Neural crest cell (in vitro differentiated cells): ENCODE measurements at regions not wholly inside any gene's neighbourhood (a gene's known extent, or its start where the extent isn't known, plus 50 kb on each side); places are given as distances from the start of the nearest gene placed in this dataset.

Experiments used
- DNase-seq: peaks from one replicate; pipeline ENCODE4 v3.0.0; 2021; ENCODE audit warnings: low read depth, mixed read lengths, low spot score
- H3K27ac Mint-ChIP-seq: one replicate; pipeline ENCODE4 v1.8.0; 2021; ENCODE audit warnings: mild to moderate bottlenecking, mixed read lengths; ENCODE audit not compliant: unreplicated experiment
- H3K27me3 Mint-ChIP-seq: 2 replicates; pipeline ENCODE4 v1.8.0; 2021; ENCODE audit warnings: low read depth, mild to moderate bottlenecking, mixed read lengths
- H3K36me3 Mint-ChIP-seq: 2 replicates; pipeline ENCODE4 v1.8.0; 2021; ENCODE audit warnings: low read depth, mild to moderate bottlenecking, mixed read lengths
- H3K4me1 Mint-ChIP-seq: 2 replicates; pipeline ENCODE4 v1.8.0; 2021; ENCODE audit warnings: mixed read lengths
- H3K4me3 Mint-ChIP-seq: one replicate; pipeline ENCODE4 v1.8.0; 2021; ENCODE audit warnings: mild to moderate bottlenecking, mixed read lengths
- H3K9me3 Mint-ChIP-seq: 2 replicates; pipeline ENCODE4 v1.8.0; 2021; ENCODE audit warnings: mixed read lengths
- TF ChIP-seq, protein P1 (sequence below): fragments of 200-600 bp; sonication (generic); conservative IDR thresholded peaks from 2 replicates; pipeline ENCODE4 v1.5.0; 2021; ENCODE audit warnings: antibody characterized with exemption, mild to moderate bottlenecking

DNA sequence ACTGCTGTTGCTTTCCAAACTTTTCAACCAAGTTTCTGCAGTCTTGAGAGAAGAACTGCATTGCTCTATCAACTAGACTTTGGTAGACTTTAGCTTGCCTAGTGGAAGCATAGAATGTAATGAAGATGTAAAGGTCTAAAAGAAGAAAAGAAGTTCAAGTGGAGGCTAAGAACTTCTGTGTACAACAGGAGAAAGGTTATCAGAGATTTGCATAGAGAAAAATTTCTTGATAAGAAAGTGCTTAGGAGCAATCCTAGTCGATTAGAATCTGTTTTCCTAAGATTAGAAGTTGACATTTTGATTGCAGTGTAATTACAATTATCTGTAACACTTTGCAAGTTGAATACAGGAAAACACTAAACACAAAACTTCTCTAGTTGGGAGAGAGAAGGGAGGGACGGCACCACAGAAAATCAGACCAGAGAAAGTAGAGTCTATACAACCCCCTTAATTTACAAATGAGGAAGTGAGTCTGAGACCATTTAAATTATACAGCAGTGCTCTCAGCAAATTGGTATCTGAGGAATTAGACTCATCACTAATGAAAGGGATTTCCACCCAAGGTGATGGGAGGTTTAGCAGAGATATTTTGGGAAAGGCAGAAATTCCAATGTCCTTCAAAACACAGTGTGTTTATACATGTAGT, 194.3 kb upstream of the MARCKS start:
- Mint-ChIP-seq H3K36me3 (no peaks in the 10 kb centered on the region), H3K4me3 (no peak overlapping the region), H3K9me3 (no peaks in the 10 kb centered on the region), H3K4me1 (no peaks in the 10 kb centered on the region), H3K27me3 (no peaks in the 10 kb centered on the region), H3K27ac (no peak overlapping the region)
- TF ChIP-seq, protein P1, sequence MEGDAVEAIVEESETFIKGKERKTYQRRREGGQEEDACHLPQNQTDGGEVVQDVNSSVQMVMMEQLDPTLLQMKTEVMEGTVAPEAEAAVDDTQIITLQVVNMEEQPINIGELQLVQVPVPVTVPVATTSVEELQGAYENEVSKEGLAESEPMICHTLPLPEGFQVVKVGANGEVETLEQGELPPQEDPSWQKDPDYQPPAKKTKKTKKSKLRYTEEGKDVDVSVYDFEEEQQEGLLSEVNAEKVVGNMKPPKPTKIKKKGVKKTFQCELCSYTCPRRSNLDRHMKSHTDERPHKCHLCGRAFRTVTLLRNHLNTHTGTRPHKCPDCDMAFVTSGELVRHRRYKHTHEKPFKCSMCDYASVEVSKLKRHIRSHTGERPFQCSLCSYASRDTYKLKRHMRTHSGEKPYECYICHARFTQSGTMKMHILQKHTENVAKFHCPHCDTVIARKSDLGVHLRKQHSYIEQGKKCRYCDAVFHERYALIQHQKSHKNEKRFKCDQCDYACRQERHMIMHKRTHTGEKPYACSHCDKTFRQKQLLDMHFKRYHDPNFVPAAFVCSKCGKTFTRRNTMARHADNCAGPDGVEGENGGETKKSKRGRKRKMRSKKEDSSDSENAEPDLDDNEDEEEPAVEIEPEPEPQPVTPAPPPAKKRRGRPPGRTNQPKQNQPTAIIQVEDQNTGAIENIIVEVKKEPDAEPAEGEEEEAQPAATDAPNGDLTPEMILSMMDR: no peak
- no peak for DNase-seq

- no peaks in the 10 kb centered on the region for H3K36me3 Mint-ChIP-seq
Observed at GRCh38 chr6:113664909-113665308, 192.2 kb upstream of the MARCKS start.

DNA sequence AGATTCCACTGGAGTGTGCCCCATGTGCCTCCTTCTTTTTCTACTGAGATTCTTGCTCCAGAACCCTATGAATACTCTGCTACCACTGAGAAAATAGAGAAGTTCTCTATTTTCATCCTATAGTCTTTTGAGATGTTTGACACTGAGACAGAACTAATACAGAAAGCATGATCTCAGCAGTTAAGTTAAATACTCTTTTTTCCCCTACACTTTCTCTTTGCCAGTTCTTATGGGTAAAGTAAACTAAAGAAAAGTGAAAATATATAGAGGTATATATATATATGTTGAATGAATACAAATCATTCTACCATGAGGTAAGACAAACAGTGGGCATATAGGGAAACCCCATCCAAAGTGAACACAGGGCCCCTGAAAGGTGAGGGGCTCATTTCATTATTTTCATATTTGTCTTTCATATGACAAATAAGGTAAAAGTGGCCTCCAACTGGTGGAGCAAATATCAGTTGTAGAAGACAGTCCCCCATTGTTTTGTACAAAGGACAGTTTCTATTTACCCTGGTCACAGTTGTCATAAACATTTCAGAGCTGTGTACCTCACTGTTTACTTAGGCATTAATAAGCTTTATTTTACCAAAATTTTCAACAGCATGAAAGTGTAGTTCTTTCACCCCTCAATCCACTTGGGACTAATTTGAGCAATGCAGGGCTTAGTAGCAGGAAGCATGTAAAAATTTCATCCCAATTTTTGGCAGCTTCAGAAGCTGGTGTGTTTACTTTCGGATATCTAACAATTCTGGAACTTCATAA, 188.3 kb upstream of the MARCKS start:
- no peaks in the 10 kb centered on the region for H3K36me3 Mint-ChIP-seq
- H3K4me1 Mint-ChIP-seq: peaks cover 21% of the 10 kb centered on the region
- H3K27me3 Mint-ChIP-seq: no peaks in the 10 kb centered on the region
- H3K4me3 Mint-ChIP-seq: no peak overlapping the region
- TF ChIP-seq, protein P1: no peak
- H3K27ac Mint-ChIP-seq: no peak overlapping the region
- no peak for DNase-seq
- H3K9me3 Mint-ChIP-seq: no peaks in the 10 kb centered on the region

More at GRCh38 chr6:113664909-113665308, 192.2 kb upstream of the MARCKS start:
- Mint-ChIP-seq H3K4me3 (no peak overlapping the region), H3K4me1 (no peaks in the 10 kb centered on the region), H3K27ac (no peak overlapping the region), H3K27me3 (no peaks in the 10 kb centered on the region), H3K9me3 (no peaks in the 10 kb centered on the region)
- TF ChIP-seq, protein P1: no peak
- DNase-seq: no peak

DNA sequence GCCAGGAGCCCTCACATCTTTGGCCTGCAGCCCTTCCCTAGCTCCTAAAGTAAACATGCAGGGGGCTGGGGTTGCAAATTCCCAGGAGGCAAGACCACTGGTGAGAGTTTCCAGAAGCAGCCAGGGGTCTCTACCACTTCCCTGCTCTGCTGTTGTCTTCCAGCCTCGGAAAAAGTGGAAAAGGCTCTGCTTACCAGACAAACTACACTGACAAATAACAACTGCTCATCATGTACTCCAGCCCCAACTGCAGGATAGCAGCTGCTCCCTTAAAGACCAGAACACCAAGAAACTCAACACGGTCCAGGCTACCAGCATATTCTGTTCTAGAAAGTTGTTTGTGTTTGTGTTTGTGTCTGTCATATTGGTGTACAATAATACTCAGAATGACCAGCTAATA, 187.5 kb upstream of the MARCKS start:
- Mint-ChIP-seq H3K27ac (no peak overlapping the region), H3K27me3 (no peaks in the 10 kb centered on the region), H3K4me1 (peaks cover 25% of the 10 kb centered on the region), H3K4me3 (no peak overlapping the region), H3K9me3 (no peaks in the 10 kb centered on the region), H3K36me3 (no peaks in the 10 kb centered on the region)
- DNase-seq: no peak
- TF ChIP-seq, protein P1: no peak

DNA sequence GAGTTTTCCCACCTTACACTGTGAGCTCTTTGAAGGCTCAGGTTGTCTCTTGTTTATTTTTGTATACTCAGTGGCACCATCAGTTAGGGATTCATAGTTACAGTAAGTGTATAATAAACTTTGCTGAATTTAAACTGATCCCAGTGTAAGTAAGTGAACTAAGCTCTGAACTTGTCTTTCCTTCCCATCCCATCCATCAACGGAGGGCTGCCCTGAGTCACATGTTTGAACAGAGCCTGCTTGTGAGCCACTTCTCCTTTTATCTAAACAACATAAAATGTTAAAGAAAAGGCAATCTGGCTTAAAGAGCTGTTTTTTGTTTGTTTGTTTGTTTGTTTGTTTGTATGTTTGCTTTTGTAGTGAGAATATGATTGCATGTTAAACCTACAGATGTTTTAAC, 185.7 kb upstream of the MARCKS start:
- no peaks in the 10 kb centered on the region for H3K36me3 Mint-ChIP-seq
- TF ChIP-seq, protein P1: no peak
- no peak for DNase-seq
- H3K4me1 Mint-ChIP-seq: peaks cover 29% of the 10 kb centered on the region
- H3K4me3 Mint-ChIP-seq: no peak overlapping the region
- no peaks in the 10 kb centered on the region for H3K27me3 Mint-ChIP-seq
- no peak overlapping the region for H3K27ac Mint-ChIP-seq
- no peaks in the 10 kb centered on the region for H3K9me3 Mint-ChIP-seq
